Mesenchymal stem cell (in vitro differentiated cells and primary cell): ENCODE measurements at regions not wholly inside any gene's neighbourhood (a gene's known extent, or its start where the extent isn't known, plus 50 kb on each side); places are given as distances from the start of the nearest gene placed in this dataset.

ENCODE experiments used
- DNase-seq: peaks from one replicate; pipeline ENCODE4 v3.0.0-alpha.2; 2013
- H2AFZ ChIP-seq: one replicate; pipeline ENCODE4 v1.6.1; 2013; ENCODE audit warnings: low read depth, mild to moderate bottlenecking, control low read depth, inconsistent platforms, low read length, moderate library complexity
- H2AK5ac ChIP-seq: 2 replicates; pipeline ENCODE4 v1.6.1; 2013; ENCODE audit warnings: low read length, moderate library complexity, mild to moderate bottlenecking, inconsistent platforms; ENCODE audit not compliant: severe bottlenecking
- H2BK120ac ChIP-seq: one replicate; pipeline ENCODE4 v1.6.1; 2013; ENCODE audit warnings: low read depth, mild to moderate bottlenecking, inconsistent platforms, low read length, moderate library complexity
- H2BK12ac ChIP-seq, 2 experiments: one replicate each; pipeline ENCODE4 v1.6.1; 2013; ENCODE audit warnings: inconsistent platforms in 2 of 2, low read length in 2 of 2, mild to moderate bottlenecking in 2 of 2, moderate library complexity in 2 of 2, control low read depth in 1 of 2
- H2BK15ac ChIP-seq: one replicate; pipeline ENCODE4 v1.6.1; 2013; ENCODE audit warnings: mild to moderate bottlenecking, low read depth, inconsistent platforms; ENCODE audit not compliant: poor library complexity, severe bottlenecking
- H2BK5ac ChIP-seq: 2 replicates; pipeline ENCODE4 v1.6.1; 2013; ENCODE audit warnings: low read depth, mild to moderate bottlenecking, low read length, control low read depth, inconsistent platforms; ENCODE audit not compliant: poor library complexity, severe bottlenecking
- H3K14ac ChIP-seq, 2 experiments: one replicate each; pipeline ENCODE4 v1.6.1; 2013; ENCODE audit warnings: inconsistent platforms in 2 of 2, low read length in 2 of 2, control low read depth in 1 of 2, mild to moderate bottlenecking in 1 of 2, moderate library complexity in 1 of 2
- H3K18ac ChIP-seq, 2 experiments: one replicate each; pipeline ENCODE4 v1.6.1; 2013; ENCODE audit warnings: inconsistent platforms in 2 of 2, low read length in 2 of 2, control low read depth in 1 of 2, low read depth in 1 of 2, mild to moderate bottlenecking in 1 of 2
- H3K23ac ChIP-seq, 2 experiments: one replicate each; pipeline ENCODE4 v1.6.1; 2013; ENCODE audit warnings: inconsistent platforms in 2 of 2, low read length in 2 of 2, mild to moderate bottlenecking in 2 of 2, moderate library complexity in 2 of 2, control low read depth in 1 of 2
- H3K27ac ChIP-seq: 2 replicates; pipeline ENCODE4 v1.5.1; 2013; ENCODE audit warnings: mild to moderate bottlenecking, moderate library complexity, low read length, control low read depth, inconsistent platforms; ENCODE audit not compliant: poor library complexity, severe bottlenecking
- H3K27me3 ChIP-seq, 2 experiments: 2 replicates each; pipeline versions ENCODE4 v1.6.1 to v1.7.0; 2013; ENCODE audit warnings: low read length in 2 of 2, mild to moderate bottlenecking in 2 of 2, moderate library complexity in 2 of 2, control low read depth in 1 of 2, inconsistent platforms in 1 of 2; ENCODE audit not compliant: control insufficient read depth in 1 of 2, insufficient read depth in 1 of 2
- H3K36me3 ChIP-seq, 2 experiments: 2 replicates each; pipeline versions ENCODE4 v1.6.1 to v1.7.0; 2013; ENCODE audit warnings: low read length in 2 of 2, control low read depth in 1 of 2, inconsistent platforms in 1 of 2, low read depth in 1 of 2, mild to moderate bottlenecking in 1 of 2; ENCODE audit not compliant: insufficient read depth in 2 of 2, control insufficient read depth in 1 of 2
- H3K4ac ChIP-seq, 2 experiments: one replicate each; pipeline ENCODE4 v1.6.1; 2013; ENCODE audit warnings: inconsistent platforms in 2 of 2, low read length in 2 of 2, mild to moderate bottlenecking in 2 of 2, moderate library complexity in 2 of 2, control low read depth in 1 of 2, low read depth in 1 of 2
- H3K4me1 ChIP-seq: 2 replicates; pipeline ENCODE4 v1.6.1; 2013; ENCODE audit warnings: low read depth, low read length, control low read depth; ENCODE audit not compliant: control insufficient read depth, insufficient read depth
- H3K4me2 ChIP-seq: 2 replicates; pipeline ENCODE4 v1.6.1; 2013; ENCODE audit warnings: low read length, mild to moderate bottlenecking, inconsistent platforms; ENCODE audit not compliant: poor library complexity, severe bottlenecking
- H3K4me3 ChIP-seq, 2 experiments: 2 replicates each; pipeline versions ENCODE4 v1.5.1 to v1.7.0; 2013; ENCODE audit warnings: low read length in 2 of 2, mild to moderate bottlenecking in 2 of 2, control low read depth in 1 of 2, low read depth in 1 of 2; ENCODE audit not compliant: insufficient read depth in 1 of 2
- H3K79me1 ChIP-seq: replicated peaks from 2 replicates; pipeline ENCODE4 v1.6.1; 2013; ENCODE audit warnings: mild to moderate bottlenecking, control low read depth, low read length, inconsistent platforms; ENCODE audit not compliant: poor library complexity, severe bottlenecking
- H3K9ac ChIP-seq: 2 replicates; pipeline ENCODE4 v1.7.0; 2013; ENCODE audit warnings: mild to moderate bottlenecking, low read length, moderate library complexity
- H3K9me3 ChIP-seq: 2 replicates; pipeline ENCODE4 v1.7.0; 2013; ENCODE audit warnings: mild to moderate bottlenecking, low read length; ENCODE audit not compliant: control insufficient read depth
- H4K8ac ChIP-seq: one replicate; pipeline ENCODE4 v1.6.1; 2013; ENCODE audit warnings: inconsistent platforms, mild to moderate bottlenecking, low read length, moderate library complexity
- H4K91ac ChIP-seq: one replicate; pipeline ENCODE4 v1.6.1; 2013; ENCODE audit warnings: mild to moderate bottlenecking, low read length, inconsistent platforms
- WGBS: methylation state at CpG from one replicate; pipeline ENCODE4 v1.1.7; 2013; ENCODE audit warnings: mixed read lengths; 5-methylcytosine and 5-hydroxymethylcytosine counted together

DNA sequence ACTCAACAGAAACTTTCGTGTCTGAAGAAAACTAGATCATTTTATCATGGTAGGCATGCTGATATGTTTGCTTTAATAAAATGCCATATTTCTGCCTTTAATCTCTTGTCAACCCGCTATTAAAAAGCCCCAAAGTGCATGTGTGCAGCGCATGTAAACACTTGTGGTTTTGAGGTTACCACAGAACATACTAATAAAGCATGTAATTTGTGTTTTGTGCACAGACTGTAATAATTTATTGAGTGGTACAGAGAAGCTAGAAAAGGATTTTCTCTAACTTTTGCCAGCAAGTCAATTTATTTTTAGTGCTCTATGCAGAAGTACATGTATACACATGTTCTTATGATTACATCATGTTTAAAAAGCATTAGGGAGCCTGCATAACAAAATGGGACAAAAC is 349.9 kb upstream of the SLC35B3 start:
- no peak overlapping the region for H2BK120ac ChIP-seq
- no peak overlapping the region for H2AFZ ChIP-seq
- no peaks in the 10 kb centered on the region for H3K36me3 ChIP-seq
- H4K8ac ChIP-seq: no peak overlapping the region
- no peak overlapping the region for H2AK5ac ChIP-seq
- H2BK12ac ChIP-seq: no peak overlapping the region
- no peak overlapping the region for H3K23ac ChIP-seq
- H2BK5ac ChIP-seq: no peak overlapping the region
- no peaks in the 10 kb centered on the region for H3K79me1 ChIP-seq
- no peak overlapping the region for H2BK15ac ChIP-seq
- no peak overlapping the region for H3K18ac ChIP-seq
- no peaks in the 10 kb centered on the region for H3K4me1 ChIP-seq
- no peak overlapping the region for H3K9ac ChIP-seq
- 53% methylated on average over 2 of the region's 3 CpGs for WGBS
- H3K4me3 ChIP-seq: no peak overlapping the region
- H3K4me2 ChIP-seq: no peak overlapping the region
- no peaks in the 10 kb centered on the region for H3K27me3 ChIP-seq
- no peak overlapping the region for H3K14ac ChIP-seq
- no peak overlapping the region for H4K91ac ChIP-seq
- no peak overlapping the region for H3K27ac ChIP-seq
- no peak overlapping the region for H3K4ac ChIP-seq
- peaks cover 3% of the 10 kb centered on the region for H3K9me3 ChIP-seq
- no peak for DNase-seq

DNA sequence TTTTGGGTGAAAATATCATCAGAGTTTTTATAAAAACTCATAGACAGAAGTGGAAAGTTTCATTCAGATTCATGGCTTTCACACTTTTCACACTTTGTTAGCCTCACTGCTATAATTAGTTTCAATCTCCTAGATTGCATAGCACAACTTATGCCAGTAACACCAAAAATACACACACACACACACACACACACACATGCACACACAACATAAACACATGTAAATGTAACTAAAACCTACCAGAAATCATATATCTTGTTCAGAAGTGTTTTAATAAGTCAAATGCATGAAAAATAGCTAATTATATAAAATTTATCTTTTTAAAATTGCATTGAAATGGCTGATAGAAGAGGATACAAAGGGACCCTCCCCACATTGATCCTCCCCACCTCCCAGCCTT is 347.8 kb upstream of the SLC35B3 start:
- H2AFZ ChIP-seq: no peak overlapping the region
- H3K9ac ChIP-seq: no peak overlapping the region
- no peak overlapping the region for H3K14ac ChIP-seq
- no peak overlapping the region for H4K8ac ChIP-seq
- no peak overlapping the region for H3K4me2 ChIP-seq
- no peak overlapping the region for H2BK12ac ChIP-seq
- H3K27me3 ChIP-seq: no peaks in the 10 kb centered on the region
- H3K4ac ChIP-seq: no peak overlapping the region
- no peak overlapping the region for H3K27ac ChIP-seq
- DNase-seq: no peak
- H3K9me3 ChIP-seq: peaks cover 4% of the 10 kb centered on the region
- H3K79me1 ChIP-seq: no peaks in the 10 kb centered on the region
- no peak overlapping the region for H2BK5ac ChIP-seq
- H3K23ac ChIP-seq: no peak overlapping the region
- H3K4me3 ChIP-seq: no peak overlapping the region
- no peak overlapping the region for H2BK15ac ChIP-seq
- H2BK120ac ChIP-seq: no peak overlapping the region
- H4K91ac ChIP-seq: no peak overlapping the region
- no peak overlapping the region for H3K18ac ChIP-seq
- H3K36me3 ChIP-seq: no peaks in the 10 kb centered on the region
- H3K4me1 ChIP-seq: no peaks in the 10 kb centered on the region
- H2AK5ac ChIP-seq: no peak overlapping the region

- no peak overlapping the region for H4K91ac ChIP-seq
- no peak overlapping the region for H2BK12ac ChIP-seq
- no peak overlapping the region for H2BK120ac ChIP-seq
- no peak overlapping the region for H4K8ac ChIP-seq
- H3K36me3 ChIP-seq: no peaks in the 10 kb centered on the region
- no peak overlapping the region for H2BK15ac ChIP-seq
- H3K4ac ChIP-seq: no peak overlapping the region
- no peak overlapping the region for H3K27ac ChIP-seq
- no peak overlapping the region for H3K23ac ChIP-seq
- no peak overlapping the region for H3K14ac ChIP-seq
- no peak overlapping the region for H2AK5ac ChIP-seq
- H3K4me2 ChIP-seq: no peak overlapping the region
- WGBS: 85% methylated on average over 1 of the region's 2 CpGs
- no peak overlapping the region for H3K4me3 ChIP-seq
- H3K18ac ChIP-seq: no peak overlapping the region
- peaks cover 4% of the 10 kb centered on the region for H3K9me3 ChIP-seq
- no peak overlapping the region for H2AFZ ChIP-seq
- no peak overlapping the region for H2BK5ac ChIP-seq
- no peak for DNase-seq
- no peak overlapping the region for H3K9ac ChIP-seq
- H3K4me1 ChIP-seq: no peaks in the 10 kb centered on the region
- H3K79me1 ChIP-seq: no peaks in the 10 kb centered on the region
- H3K27me3 ChIP-seq: no peaks in the 10 kb centered on the region
These were observed 345.3 kb upstream of the SLC35B3 start for GRCh38 chr6:8780653-8781052.

- WGBS: 27% methylated on average over 1 of the region's 1 CpG
These were observed 329.4 kb upstream of the SLC35B3 start for GRCh38 chr6:8764733-8765132.

More at GRCh38 chr6:8764733-8765132, 329.4 kb upstream of the SLC35B3 start:
- Histone ChIP-seq H3K27ac (no peak overlapping the region), H3K79me1 (no peaks in the 10 kb centered on the region), H2BK120ac (no peak overlapping the region), H3K4me3 (no peak overlapping the region), H2BK12ac (no peak overlapping the region), H3K4me2 (no peak overlapping the region), H2AFZ (no peak overlapping the region), H4K8ac (no peak overlapping the region), H3K14ac (no peak overlapping the region), H3K4ac (no peak overlapping the region), H3K9ac (no peak overlapping the region), H3K18ac (no peak overlapping the region), H2BK15ac (no peak overlapping the region), H3K23ac (no peak overlapping the region), H3K9me3 (peaks cover 8% of the 10 kb centered on the region), H3K36me3 (no peaks in the 10 kb centered on the region), H3K4me1 (no peaks in the 10 kb centered on the region), H3K27me3 (no peaks in the 10 kb centered on the region), H2AK5ac (no peak overlapping the region), H4K91ac (no peak overlapping the region), H2BK5ac (no peak overlapping the region)
- DNase-seq: no peak
